ENCODE measurements at regions not wholly inside any gene's neighbourhood (a gene's known extent, or its start where the extent isn't known, plus 50 kb on each side); places are given as distances from the start of the nearest gene placed in this dataset.

DNA sequence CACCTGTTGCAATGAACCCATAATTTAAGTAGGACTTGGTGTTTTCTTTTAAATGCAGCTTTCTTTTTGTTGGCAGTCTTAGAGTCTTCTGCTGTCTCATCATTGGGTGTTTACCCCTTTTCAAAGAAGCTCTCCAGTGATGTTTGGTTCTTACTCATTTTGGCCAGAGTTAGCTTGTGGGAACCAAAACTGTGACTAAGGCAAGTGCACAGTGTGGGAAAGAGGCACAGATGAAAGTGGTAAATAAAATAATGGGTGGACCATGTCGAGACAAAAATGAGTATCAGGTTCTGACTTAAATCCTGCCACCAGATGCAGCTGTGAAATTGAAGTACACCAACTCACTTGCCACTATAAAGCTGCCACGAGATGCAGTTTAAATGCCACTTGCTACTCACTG, 615.4 kb upstream of the MIS18BP1 start:
- intact Hi-C loops (cut with DNase I; ENCODE audit: low total_unique reads), result no loop called here
- no peak for DNase-seq
- Histone ChIP-seq H3K36me3 (no peaks in the 10 kb centered on the region), H3K4me1 (no peaks in the 10 kb centered on the region), H3K4me3 (no peak overlapping the region), H3K27me3 (no peaks in the 10 kb centered on the region), H3K9me3 (peaks cover 0 to 17% (median 8%) of the 10 kb centered on the region in 4 donors), H3K27ac (no peak overlapping the region)
- 20 to 49% (median 30%) methylated on average over 2 of the region's 2 CpGs for WGBS, 5 donors
- TF ChIP-seq POLR2A (IDR thresholded peaks at IDR 0.05) (no peak), POLR2AphosphoS5 (IDR thresholded peaks at IDR 0.05) (no peak), CTCF (IDR thresholded peaks at IDR 0.05) (no peak), EP300 (IDR thresholded peaks at IDR 0.05) (no peak)

GRCh38 chr14:45867046-45867894, 614.3 kb upstream of the MIS18BP1 start:
- H3K27me3 ChIP-seq, result no peaks in the 10 kb centered on the region
- DNase-seq, result no peak
- WGBS, 5 donors, result 76 to 88% (median 86%) methylated on average over 3 of the region's 3 CpGs
- H3K27ac ChIP-seq, result no peak overlapping the region
- TF ChIP-seq CTCF (IDR thresholded peaks at IDR 0.05) (no peak), POLR2A (IDR thresholded peaks at IDR 0.05) (no peak), EP300 (IDR thresholded peaks at IDR 0.05) (no peak), POLR2AphosphoS5 (IDR thresholded peaks at IDR 0.05) (no peak)
- H3K9me3 ChIP-seq, result peaks cover 0 to 17% (median 8%) of the 10 kb centered on the region in 4 donors
- H3K36me3 ChIP-seq, result no peaks in the 10 kb centered on the region
- no peaks in the 10 kb centered on the region for H3K4me1 ChIP-seq
- intact Hi-C loops (cut with DNase I; ENCODE audit: low total_unique reads), result no loop called here
- H3K4me3 ChIP-seq, result no peak overlapping the region

DNA sequence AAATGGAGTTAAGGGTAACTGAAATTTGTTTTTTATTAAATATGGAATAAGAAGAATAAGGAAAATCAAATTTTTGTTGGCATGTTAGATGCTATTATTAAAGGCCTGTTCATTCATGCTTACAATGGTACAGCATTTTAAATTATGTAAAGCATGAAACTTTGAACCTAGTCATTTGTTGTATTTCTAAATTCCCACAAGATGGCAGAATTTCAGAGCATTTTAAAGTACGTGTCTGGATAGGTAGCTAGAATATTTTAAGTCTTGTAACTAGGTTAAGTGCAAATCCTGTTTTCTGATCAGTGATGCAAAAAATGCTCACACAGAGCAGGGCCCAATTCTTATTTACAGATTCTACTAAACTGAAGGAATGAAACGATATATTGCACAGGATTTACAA, 585.6 kb upstream of the MIS18BP1 start:
- DNase-seq, result peak in 1 of 2 donors; percentile 23

DNA sequence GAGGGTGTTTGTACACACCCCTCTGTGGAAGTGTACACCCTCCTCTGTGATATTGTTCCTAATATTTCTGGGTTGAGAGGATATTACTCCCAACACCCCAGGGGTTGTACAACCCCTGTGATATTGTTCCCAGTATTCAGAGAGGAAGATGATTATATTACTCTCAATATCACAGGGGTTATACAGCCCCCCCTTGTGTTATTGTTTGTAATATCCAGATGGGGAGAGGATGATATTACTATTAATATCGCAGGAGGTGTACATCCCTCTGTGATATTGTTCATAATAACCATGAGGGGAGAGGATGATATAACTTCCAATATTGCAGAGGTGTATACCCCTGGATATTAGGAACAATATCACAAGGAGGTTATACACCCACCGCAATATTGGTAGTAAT, 566.1 kb upstream of the MIS18BP1 start:
- Histone ChIP-seq H3K27me3 (no peaks in the 10 kb centered on the region), H3K36me3 (no peaks in the 10 kb centered on the region), H3K27ac (no peak overlapping the region), H3K4me1 (no peaks in the 10 kb centered on the region), H3K9me3 (peaks cover 0 to 4% (median 0%) of the 10 kb centered on the region in 4 donors), H3K4me3 (no peak overlapping the region)
- DNase-seq, result no peak
- intact Hi-C loops (cut with DNase I; ENCODE audit: low total_unique reads), result no loop called here
- no peak for TF ChIP-seq EP300 (IDR thresholded peaks at IDR 0.05)
- no peak for TF ChIP-seq CTCF (IDR thresholded peaks at IDR 0.05)
- TF ChIP-seq POLR2A (IDR thresholded peaks at IDR 0.05), result no peak
- TF ChIP-seq POLR2AphosphoS5 (IDR thresholded peaks at IDR 0.05), result no peak
- 91 to 95% (median 93%) methylated on average over 2 of the region's 2 CpGs for WGBS, 5 donors

More for the DNA sequence above, 585.6 kb upstream of the MIS18BP1 start:
- TF ChIP-seq POLR2A (IDR thresholded peaks at IDR 0.05) (no peak), EP300 (IDR thresholded peaks at IDR 0.05) (no peak)
- WGBS, 5 donors, result 34 to 42% (median 38%) methylated on average over 2 of the region's 2 CpGs
- intact Hi-C loops (cut with DNase I; ENCODE audit: low total_unique reads), result no loop called here
- Histone ChIP-seq H3K4me3 (no peak overlapping the region), H3K9me3 (no peaks in the 10 kb centered on the region), H3K27ac (no peak overlapping the region), H3K27me3 (no peaks in the 10 kb centered on the region), H3K4me1 (no peaks in the 10 kb centered on the region), H3K36me3 (no peaks in the 10 kb centered on the region)

DNA sequence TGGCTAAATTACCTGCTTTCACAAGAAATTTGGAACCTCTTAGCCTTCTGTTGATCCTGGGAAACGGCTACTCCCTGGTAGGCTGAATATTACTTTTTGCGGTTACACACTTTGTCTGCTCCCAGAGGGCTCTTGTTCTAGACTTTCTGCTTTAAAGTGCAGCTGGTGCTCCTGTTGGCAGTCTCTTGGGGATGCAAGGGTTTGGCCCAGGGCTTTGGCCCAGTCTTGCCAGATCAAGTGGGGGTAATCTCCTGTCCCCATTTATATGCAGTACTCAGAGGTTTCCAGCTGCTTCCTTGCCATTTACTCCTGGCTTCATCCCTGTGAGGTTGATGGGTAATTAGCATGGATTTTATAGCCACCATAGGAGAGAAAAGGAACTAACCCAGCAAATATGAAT, 558.2 kb upstream of the MIS18BP1 start:
- no peaks in the 10 kb centered on the region for H3K36me3 ChIP-seq
- H3K9me3 ChIP-seq, result no peaks in the 10 kb centered on the region
- H3K4me1 ChIP-seq, result peaks cover 0 to 20% (median 5%) of the 10 kb centered on the region in 4 donors
- no peaks in the 10 kb centered on the region for H3K27me3 ChIP-seq
- no peak for TF ChIP-seq POLR2AphosphoS5 (IDR thresholded peaks at IDR 0.05)
- no peak for DNase-seq
- no peak overlapping the region for H3K27ac ChIP-seq
- WGBS, 5 donors, result 72 to 94% (median 84%) methylated on average over 2 of the region's 2 CpGs
- no peak overlapping the region for H3K4me3 ChIP-seq
- intact Hi-C loops (cut with DNase I; ENCODE audit: low total_unique reads), result no loop called here
